ENCODE measurements at regions not wholly inside any gene's neighbourhood (a gene's known extent, or its start where the extent isn't known, plus 50 kb on each side); places are given as distances from the start of the nearest gene placed in this dataset.

DNA sequence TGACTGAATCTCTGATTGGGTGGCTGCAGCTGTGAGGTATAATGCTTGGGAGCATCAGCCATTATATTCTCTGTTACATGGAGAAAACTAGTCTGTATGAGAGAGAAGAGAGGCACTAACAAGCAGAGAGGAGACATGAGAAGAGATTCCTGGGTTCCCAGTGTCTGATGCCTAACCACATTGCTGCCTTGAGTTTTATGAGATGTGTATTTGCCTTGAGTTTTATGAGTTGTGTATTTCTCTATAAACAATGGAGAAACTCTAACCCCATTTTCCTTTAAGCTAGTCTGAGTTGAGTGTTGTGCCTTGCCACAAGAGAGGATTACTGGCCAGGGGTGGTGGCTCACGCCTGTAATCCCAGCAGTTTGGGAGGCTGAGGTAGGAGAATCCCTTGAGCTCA lies 208.1 kb downstream of the BCOR start:
- Histone ChIP-seq H3K4me2 (ENCODE audit: low read depth, low read length, poor library complexity, severe bottlenecking) (no peak overlapping the region), H3K9me3 (ENCODE audit: insufficient read depth, low read length) (no peaks in the 10 kb centered on the region), H3K9me2 (replicated peaks; ENCODE audit: insufficient read depth, low read length) (no peaks in the 10 kb centered on the region), H3K27ac (ENCODE audit: low read depth, low read length) (no peak overlapping the region), H3K27me3 (ENCODE audit: low read length) (no peaks in the 10 kb centered on the region), H3K4me3 (ENCODE audit: insufficient read depth, low read length, poor library complexity, severe bottlenecking) (no peak overlapping the region), H2AFZ (ENCODE audit: low read depth, low read length, severe bottlenecking) (no peak overlapping the region), H3F3A (ENCODE audit: insufficient read depth) (no peaks in the 10 kb centered on the region), H3K79me2 (ENCODE audit: insufficient read depth, low read length) (no peaks in the 10 kb centered on the region), H3K9ac (ENCODE audit: low read length) (no peak overlapping the region), H3K36me3 (ENCODE audit: low read length) (no peaks in the 10 kb centered on the region), H4K20me1 (ENCODE audit: low read depth, low read length) (no peaks in the 10 kb centered on the region)
- TF ChIP-seq EZH2phosphoT487 (conservative IDR thresholded peaks at IDR 0.05; ENCODE audit: low read length) = no peak
- TF ChIP-seq, protein P1, sequence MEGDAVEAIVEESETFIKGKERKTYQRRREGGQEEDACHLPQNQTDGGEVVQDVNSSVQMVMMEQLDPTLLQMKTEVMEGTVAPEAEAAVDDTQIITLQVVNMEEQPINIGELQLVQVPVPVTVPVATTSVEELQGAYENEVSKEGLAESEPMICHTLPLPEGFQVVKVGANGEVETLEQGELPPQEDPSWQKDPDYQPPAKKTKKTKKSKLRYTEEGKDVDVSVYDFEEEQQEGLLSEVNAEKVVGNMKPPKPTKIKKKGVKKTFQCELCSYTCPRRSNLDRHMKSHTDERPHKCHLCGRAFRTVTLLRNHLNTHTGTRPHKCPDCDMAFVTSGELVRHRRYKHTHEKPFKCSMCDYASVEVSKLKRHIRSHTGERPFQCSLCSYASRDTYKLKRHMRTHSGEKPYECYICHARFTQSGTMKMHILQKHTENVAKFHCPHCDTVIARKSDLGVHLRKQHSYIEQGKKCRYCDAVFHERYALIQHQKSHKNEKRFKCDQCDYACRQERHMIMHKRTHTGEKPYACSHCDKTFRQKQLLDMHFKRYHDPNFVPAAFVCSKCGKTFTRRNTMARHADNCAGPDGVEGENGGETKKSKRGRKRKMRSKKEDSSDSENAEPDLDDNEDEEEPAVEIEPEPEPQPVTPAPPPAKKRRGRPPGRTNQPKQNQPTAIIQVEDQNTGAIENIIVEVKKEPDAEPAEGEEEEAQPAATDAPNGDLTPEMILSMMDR (IDR thresholded peaks at IDR 0.05; ENCODE audit: insufficient read depth, low read length, poor library complexity, severe bottlenecking) = no peak

GRCh38 chrX:39890807-39891206 lies 207.0 kb downstream of the BCOR start:
- Histone ChIP-seq H3K4me2 (ENCODE audit: low read depth, low read length, poor library complexity, severe bottlenecking) (no peak overlapping the region), H3K9ac (ENCODE audit: low read length) (no peak overlapping the region), H3K27me3 (ENCODE audit: low read length) (no peaks in the 10 kb centered on the region), H3K4me3 (ENCODE audit: insufficient read depth, low read length, poor library complexity, severe bottlenecking) (no peak overlapping the region), H3F3A (ENCODE audit: insufficient read depth) (no peaks in the 10 kb centered on the region), H3K9me2 (replicated peaks; ENCODE audit: insufficient read depth, low read length) (no peaks in the 10 kb centered on the region), H3K79me2 (ENCODE audit: insufficient read depth, low read length) (no peaks in the 10 kb centered on the region), H3K9me3 (ENCODE audit: insufficient read depth, low read length) (no peaks in the 10 kb centered on the region), H2AFZ (ENCODE audit: low read depth, low read length, severe bottlenecking) (no peak overlapping the region), H4K20me1 (ENCODE audit: low read depth, low read length) (no peaks in the 10 kb centered on the region), H3K36me3 (ENCODE audit: low read length) (no peaks in the 10 kb centered on the region), H3K27ac (ENCODE audit: low read depth, low read length) (no peak overlapping the region)
- TF ChIP-seq EZH2phosphoT487 (conservative IDR thresholded peaks at IDR 0.05; ENCODE audit: low read length) = no peak
- TF ChIP-seq, protein P1 (IDR thresholded peaks at IDR 0.05; ENCODE audit: insufficient read depth, low read length, poor library complexity, severe bottlenecking) = no peak

GRCh38 chrX:39891781-39892180 lies 206.0 kb downstream of the BCOR start:
- Histone ChIP-seq H3F3A (ENCODE audit: insufficient read depth) (no peaks in the 10 kb centered on the region), H3K9ac (ENCODE audit: low read length) (no peak overlapping the region), H3K27ac (ENCODE audit: low read depth, low read length) (no peak overlapping the region), H4K20me1 (ENCODE audit: low read depth, low read length) (no peaks in the 10 kb centered on the region), H2AFZ (ENCODE audit: low read depth, low read length, severe bottlenecking) (no peak overlapping the region), H3K4me2 (ENCODE audit: low read depth, low read length, poor library complexity, severe bottlenecking) (no peak overlapping the region), H3K27me3 (ENCODE audit: low read length) (no peaks in the 10 kb centered on the region), H3K9me2 (replicated peaks; ENCODE audit: insufficient read depth, low read length) (no peaks in the 10 kb centered on the region), H3K79me2 (ENCODE audit: insufficient read depth, low read length) (no peaks in the 10 kb centered on the region), H3K4me3 (ENCODE audit: insufficient read depth, low read length, poor library complexity, severe bottlenecking) (no peak overlapping the region), H3K36me3 (ENCODE audit: low read length) (no peaks in the 10 kb centered on the region), H3K9me3 (ENCODE audit: insufficient read depth, low read length) (no peaks in the 10 kb centered on the region)
- TF ChIP-seq EZH2phosphoT487 (conservative IDR thresholded peaks at IDR 0.05; ENCODE audit: low read length) = no peak
- TF ChIP-seq, protein P1 (IDR thresholded peaks at IDR 0.05; ENCODE audit: insufficient read depth, low read length, poor library complexity, severe bottlenecking) = no peak
